ENCODE measurements at regions not wholly inside any gene's neighbourhood (a gene's known extent, or its start where the extent isn't known, plus 50 kb on each side); places are given as distances from the start of the nearest gene placed in this dataset.

- H3K9me2 ChIP-seq (replicated peaks; ENCODE audit: insufficient read depth, low read length): no peaks in the 10 kb centered on the region
- no peak overlapping the region for H3K9ac ChIP-seq (ENCODE audit: low read length)
- H3K4me3 ChIP-seq (ENCODE audit: insufficient read depth, low read length, poor library complexity, severe bottlenecking): no peak overlapping the region
- no peaks in the 10 kb centered on the region; the same call in 1 of the 2 replicates for H3F3A ChIP-seq (ENCODE audit: insufficient read depth)
- peaks cover 5% of the 10 kb centered on the region; the same call in 1 of the 2 replicates for H3K9me3 ChIP-seq (ENCODE audit: insufficient read depth, low read length)
- H4K20me1 ChIP-seq (ENCODE audit: low read depth, low read length): no peaks in the 10 kb centered on the region
- no peak overlapping the region for H3K27ac ChIP-seq (ENCODE audit: low read depth, low read length)
- no peak for TF ChIP-seq EZH2phosphoT487 (conservative IDR thresholded peaks at IDR 0.05; ENCODE audit: low read length)
- no peak for TF ChIP-seq CTCF (IDR thresholded peaks at IDR 0.05; ENCODE audit: insufficient read depth, low read length, poor library complexity, severe bottlenecking)
- H2AFZ ChIP-seq (ENCODE audit: low read depth, low read length, severe bottlenecking): no peak overlapping the region
- no peaks in the 10 kb centered on the region for H3K36me3 ChIP-seq (ENCODE audit: low read length)
- H3K27me3 ChIP-seq (ENCODE audit: low read length): no peaks in the 10 kb centered on the region
- H3K79me2 ChIP-seq (ENCODE audit: insufficient read depth, low read length): no peaks in the 10 kb centered on the region
- H3K4me2 ChIP-seq (ENCODE audit: low read depth, low read length, poor library complexity, severe bottlenecking): no peak overlapping the region
These were observed 657.7 kb downstream of the QKI start for GRCh38 chr6:164072240-164072666.

- Histone ChIP-seq H3K27me3 (ENCODE audit: low read length) (no peaks in the 10 kb centered on the region), H3K4me2 (ENCODE audit: low read depth, low read length, poor library complexity, severe bottlenecking) (no peak overlapping the region), H3F3A (ENCODE audit: insufficient read depth) (no peaks in the 10 kb centered on the region), H3K4me3 (ENCODE audit: insufficient read depth, low read length, poor library complexity, severe bottlenecking) (no peak overlapping the region), H3K36me3 (ENCODE audit: low read length) (no peaks in the 10 kb centered on the region), H3K9me2 (replicated peaks; ENCODE audit: insufficient read depth, low read length) (no peaks in the 10 kb centered on the region), H3K9ac (ENCODE audit: low read length) (no peak overlapping the region), H4K20me1 (ENCODE audit: low read depth, low read length) (no peaks in the 10 kb centered on the region), H2AFZ (ENCODE audit: low read depth, low read length, severe bottlenecking) (no peak overlapping the region), H3K9me3 (ENCODE audit: insufficient read depth, low read length) (no peaks in the 10 kb centered on the region), H3K79me2 (ENCODE audit: insufficient read depth, low read length) (no peaks in the 10 kb centered on the region), H3K27ac (ENCODE audit: low read depth, low read length) (no peak overlapping the region)
- TF ChIP-seq EZH2phosphoT487 (conservative IDR thresholded peaks at IDR 0.05; ENCODE audit: low read length): no peak
- no peak for TF ChIP-seq CTCF (IDR thresholded peaks at IDR 0.05; ENCODE audit: insufficient read depth, low read length, poor library complexity, severe bottlenecking)
These were observed 655.0 kb downstream of the QKI start for GRCh38 chr6:164069350-164069990.

DNA sequence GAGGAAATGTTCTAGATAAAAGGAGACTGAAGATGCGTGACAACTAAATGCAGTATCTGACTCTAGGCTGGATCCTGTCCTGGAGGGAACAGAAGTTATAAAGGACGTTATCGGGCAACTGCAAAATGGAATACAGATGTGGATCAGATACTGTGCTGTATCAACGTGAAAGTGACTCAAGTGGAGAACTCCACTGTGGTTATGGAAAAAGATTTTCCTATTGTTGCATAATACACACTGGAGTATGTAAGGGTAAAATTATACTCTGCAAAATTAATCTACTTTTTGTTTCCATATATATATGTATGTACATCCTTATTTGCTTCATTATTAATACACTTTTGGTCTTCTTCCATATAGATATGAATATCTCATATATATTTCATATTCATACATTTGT is 654.0 kb downstream of the QKI start:
- no peaks in the 10 kb centered on the region for H4K20me1 ChIP-seq (ENCODE audit: low read depth, low read length)
- no peaks in the 10 kb centered on the region for H3K79me2 ChIP-seq (ENCODE audit: insufficient read depth, low read length)
- no peaks in the 10 kb centered on the region for H3K9me3 ChIP-seq (ENCODE audit: insufficient read depth, low read length)
- no peaks in the 10 kb centered on the region for H3K36me3 ChIP-seq (ENCODE audit: low read length)
- H3K27ac ChIP-seq (ENCODE audit: low read depth, low read length): no peak overlapping the region
- no peak overlapping the region for H2AFZ ChIP-seq (ENCODE audit: low read depth, low read length, severe bottlenecking)
- no peak overlapping the region for H3K4me3 ChIP-seq (ENCODE audit: insufficient read depth, low read length, poor library complexity, severe bottlenecking)
- H3F3A ChIP-seq (ENCODE audit: insufficient read depth): no peaks in the 10 kb centered on the region
- no peaks in the 10 kb centered on the region for H3K27me3 ChIP-seq (ENCODE audit: low read length)
- no peak overlapping the region for H3K4me2 ChIP-seq (ENCODE audit: low read depth, low read length, poor library complexity, severe bottlenecking)
- no peak overlapping the region for H3K9ac ChIP-seq (ENCODE audit: low read length)
- TF ChIP-seq CTCF (IDR thresholded peaks at IDR 0.05; ENCODE audit: insufficient read depth, low read length, poor library complexity, severe bottlenecking) (no peak), EZH2phosphoT487 (conservative IDR thresholded peaks at IDR 0.05; ENCODE audit: low read length) (no peak)
- H3K9me2 ChIP-seq (replicated peaks; ENCODE audit: insufficient read depth, low read length): no peaks in the 10 kb centered on the region
